LNCAP (cell line): ENCODE measurements at regions not wholly inside any gene's neighbourhood (a gene's known extent, or its start where the extent isn't known, plus 50 kb on each side); places are given as distances from the start of the nearest gene placed in this dataset.

Source experiments
- TF ChIP-seq, protein P1 (sequence below): fragments of 450-650 bp; IDR thresholded peaks from 2 replicates; pipeline ENCODE4 v1.5.1; 2017; ENCODE audit warnings: mild to moderate bottlenecking

DNA sequence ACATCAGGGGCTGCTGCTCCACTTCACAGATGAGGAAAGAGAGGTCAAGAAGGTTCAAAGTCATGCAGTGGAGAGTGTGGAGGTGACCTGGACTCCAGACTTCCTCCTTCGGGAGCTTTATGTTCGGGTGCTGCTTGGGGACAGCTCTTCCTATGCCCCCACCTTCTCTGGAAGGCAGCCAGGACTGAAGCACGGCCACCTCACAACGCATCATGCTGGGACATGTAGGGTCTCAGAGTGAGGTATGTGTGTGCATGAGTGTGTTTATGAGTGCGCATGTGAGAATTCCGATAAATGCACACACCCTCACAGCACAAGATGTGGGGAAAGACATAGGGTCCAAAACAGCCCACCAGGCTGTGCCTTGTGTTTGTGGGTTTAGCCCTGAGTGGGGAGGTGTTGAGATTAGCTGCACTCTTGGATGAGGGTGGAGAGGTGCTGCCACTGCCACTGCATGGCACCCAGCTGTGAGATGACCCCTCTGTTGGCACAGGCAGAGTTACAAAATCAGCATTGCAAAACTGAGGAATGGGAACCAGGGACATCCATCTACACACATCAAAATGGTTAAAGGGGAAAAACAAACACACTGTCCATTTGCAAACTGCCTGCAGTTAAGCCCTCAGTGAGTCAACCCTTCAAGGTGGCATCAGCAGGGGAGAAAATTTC lies 367.4 kb downstream of the SEC14L1 start:
- TF ChIP-seq, protein P1, sequence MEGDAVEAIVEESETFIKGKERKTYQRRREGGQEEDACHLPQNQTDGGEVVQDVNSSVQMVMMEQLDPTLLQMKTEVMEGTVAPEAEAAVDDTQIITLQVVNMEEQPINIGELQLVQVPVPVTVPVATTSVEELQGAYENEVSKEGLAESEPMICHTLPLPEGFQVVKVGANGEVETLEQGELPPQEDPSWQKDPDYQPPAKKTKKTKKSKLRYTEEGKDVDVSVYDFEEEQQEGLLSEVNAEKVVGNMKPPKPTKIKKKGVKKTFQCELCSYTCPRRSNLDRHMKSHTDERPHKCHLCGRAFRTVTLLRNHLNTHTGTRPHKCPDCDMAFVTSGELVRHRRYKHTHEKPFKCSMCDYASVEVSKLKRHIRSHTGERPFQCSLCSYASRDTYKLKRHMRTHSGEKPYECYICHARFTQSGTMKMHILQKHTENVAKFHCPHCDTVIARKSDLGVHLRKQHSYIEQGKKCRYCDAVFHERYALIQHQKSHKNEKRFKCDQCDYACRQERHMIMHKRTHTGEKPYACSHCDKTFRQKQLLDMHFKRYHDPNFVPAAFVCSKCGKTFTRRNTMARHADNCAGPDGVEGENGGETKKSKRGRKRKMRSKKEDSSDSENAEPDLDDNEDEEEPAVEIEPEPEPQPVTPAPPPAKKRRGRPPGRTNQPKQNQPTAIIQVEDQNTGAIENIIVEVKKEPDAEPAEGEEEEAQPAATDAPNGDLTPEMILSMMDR: no peak

DNA sequence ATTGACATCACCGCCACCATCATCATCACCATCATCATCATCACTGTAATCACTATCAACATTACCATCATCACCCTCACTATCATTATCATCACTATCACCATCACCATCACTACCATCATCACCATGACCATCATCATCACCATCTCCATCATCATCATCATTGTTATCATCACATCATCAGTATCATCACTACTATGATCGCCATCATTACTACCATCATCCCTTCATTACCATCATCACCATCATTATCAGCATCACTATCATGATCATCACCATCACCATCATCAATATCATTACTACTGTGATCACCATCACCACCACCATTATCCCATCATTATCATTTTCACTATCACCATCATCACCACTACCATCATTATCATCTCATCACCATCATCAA lies 368.3 kb downstream of the SEC14L1 start:
- TF ChIP-seq, protein P1: no peak

DNA sequence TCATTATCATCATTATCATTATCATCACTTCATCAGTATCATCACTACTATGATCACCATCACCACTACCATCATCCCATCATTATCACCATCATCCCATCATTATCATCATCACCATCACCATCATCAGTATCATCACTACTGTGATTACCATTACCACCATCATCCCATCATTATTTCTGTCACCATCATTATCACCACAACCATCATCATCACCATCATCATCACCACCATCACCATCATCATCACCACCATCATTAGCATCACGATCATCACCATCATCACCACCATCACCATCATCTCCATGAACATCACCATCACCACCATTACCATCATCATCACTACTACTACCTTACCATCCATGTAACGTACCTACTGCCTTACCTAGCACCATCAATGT lies 368.8 kb downstream of the SEC14L1 start:
- TF ChIP-seq, protein P1: no peak

DNA sequence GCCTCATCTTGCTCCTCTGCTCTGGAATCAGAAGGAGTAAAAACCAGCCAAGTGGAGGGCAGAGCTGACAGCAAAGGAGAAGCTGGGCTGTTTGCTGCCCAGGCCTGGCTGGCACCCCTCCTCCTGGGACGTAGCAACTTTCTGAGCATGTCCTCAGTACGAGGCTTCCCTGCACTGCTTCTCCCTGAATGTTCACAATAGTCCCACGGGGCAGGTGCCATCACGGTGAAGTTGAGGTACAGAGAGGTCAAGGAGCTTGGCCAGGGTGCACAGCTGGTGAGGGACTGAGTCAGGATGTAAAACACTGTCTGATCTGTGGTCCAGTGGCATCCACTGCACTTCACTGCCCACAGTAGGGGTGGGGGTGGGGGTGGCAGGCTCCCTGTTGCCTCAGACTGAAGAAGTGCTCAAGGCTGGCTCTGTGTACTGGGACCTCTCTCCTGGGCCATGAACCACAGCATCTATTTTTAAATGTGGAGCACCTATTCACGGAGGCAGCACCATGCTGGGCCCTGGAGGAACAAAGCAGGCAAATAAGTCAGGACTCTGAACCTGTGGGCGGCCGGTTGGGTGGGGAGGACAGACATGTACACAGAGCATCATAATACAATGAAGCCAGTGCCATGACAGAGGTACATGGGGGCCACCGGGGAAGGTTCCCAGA lies 369.5 kb downstream of the SEC14L1 start:
- TF ChIP-seq, protein P1: no peak

DNA sequence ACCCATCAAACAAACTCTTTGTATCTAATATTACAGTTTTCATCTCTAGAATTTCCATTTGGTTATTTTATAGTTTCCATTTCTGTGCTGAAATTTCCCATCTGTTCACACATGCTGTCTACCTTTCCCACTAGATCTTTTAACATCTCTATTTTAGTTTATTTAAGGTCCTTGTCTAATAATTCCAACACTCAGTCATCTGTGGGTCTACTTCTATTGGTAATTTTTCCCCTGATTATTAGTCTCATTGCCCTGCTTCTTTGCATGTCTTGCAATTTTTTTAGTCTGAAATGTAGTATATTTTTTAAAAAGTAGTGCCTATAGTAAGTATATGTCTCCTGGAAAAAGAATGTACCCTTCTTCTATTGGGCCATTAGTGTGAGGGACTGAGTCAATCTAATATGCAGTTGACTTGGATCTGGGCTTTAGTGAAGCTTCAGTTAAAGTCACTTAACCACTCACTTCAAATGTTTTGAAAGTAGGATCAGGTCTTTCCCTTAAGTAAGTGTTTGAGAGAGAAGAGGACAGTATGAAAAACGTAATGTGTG lies 370.8 kb downstream of the SEC14L1 start:
- TF ChIP-seq, protein P1: no peak

DNA sequence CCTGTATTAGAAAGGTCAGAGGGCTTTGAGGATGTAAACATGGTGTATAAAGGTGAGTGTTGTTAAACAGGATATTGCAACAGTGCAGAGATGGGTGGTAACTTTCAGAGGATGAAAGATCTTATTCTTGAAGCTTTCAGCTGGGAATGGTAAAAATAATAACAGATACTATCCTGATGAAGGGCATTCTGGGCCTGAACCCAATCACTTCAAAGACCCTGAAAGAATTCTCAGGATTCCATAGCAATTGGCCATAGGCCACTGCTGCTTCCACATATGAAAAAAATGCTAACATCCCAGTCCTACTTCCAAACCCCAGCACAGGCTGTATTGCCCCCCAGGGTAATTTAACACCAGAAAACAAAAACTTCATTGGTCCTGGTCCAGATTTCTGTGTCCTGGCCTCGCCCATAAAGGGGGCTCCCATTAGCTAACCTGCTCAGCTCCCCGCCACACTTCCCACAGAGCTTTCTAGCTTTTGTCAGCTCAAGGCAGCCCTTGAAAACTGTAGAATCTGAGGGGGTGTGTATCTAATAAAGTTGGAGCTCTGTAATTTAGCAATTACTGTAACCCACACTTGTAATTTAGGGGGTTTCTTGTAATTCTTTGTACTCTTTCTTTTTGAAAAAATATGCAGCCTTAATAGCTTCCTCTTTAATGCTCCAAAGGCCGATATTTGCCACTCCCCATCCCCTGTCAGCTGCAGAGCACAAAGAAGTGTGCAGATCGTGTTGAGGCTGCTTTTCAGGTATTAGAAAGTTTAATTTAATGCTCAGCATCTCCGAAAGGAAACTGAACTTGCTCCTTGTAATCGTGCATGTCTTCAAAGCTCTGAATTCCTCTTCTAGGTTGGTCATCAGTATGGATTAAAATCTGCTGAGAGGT lies 371.5 kb downstream of the SEC14L1 start:
- TF ChIP-seq, protein P1: no peak

DNA sequence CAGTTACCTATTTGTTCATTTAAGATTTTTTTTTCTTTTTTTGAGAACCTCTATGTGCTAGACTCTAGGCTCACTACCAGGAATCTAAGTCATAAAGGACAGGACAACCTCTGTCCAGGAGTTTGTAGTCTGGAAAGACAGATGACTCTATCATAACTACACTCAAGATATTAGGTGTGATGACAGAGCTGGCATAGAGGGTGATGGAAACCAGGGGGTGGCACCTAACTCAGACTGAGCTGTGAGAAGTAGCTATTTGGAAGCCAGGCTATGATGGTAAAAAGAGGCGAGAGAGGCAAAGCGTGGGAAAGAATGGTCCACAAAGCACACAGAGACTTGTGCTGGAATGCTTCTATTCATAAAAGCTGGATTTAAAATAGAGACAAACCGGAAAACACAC lies 372.3 kb downstream of the SEC14L1 start:
- TF ChIP-seq, protein P1: no peak
